BJ (cell line): ENCODE measurements at regions not wholly inside any gene's neighbourhood (a gene's known extent, or its start where the extent isn't known, plus 50 kb on each side); places are given as distances from the start of the nearest gene placed in this dataset.

Experiments
- CTCF ChIA-PET: fragments of 350-600 bp; formaldehyde crosslinking; extraction: SDS; loops from one replicate; lab custom pipeline; 2021; ENCODE audit warnings: antibody characterized with exemption, inconsistent platforms; lab: Yijun Ruan, JAX
- POLR2A ChIA-PET: fragments of 300-600 bp; sonication (Branson Sonifier 250); formaldehyde crosslinking; extraction: SDS; loops from one replicate; lab custom pipeline; 2021; ENCODE audit warnings: antibody characterized with exemption; lab: Charles Lee
- DNase-seq: peaks from one replicate; pipeline ENCODE4 v3.0.0-alpha.2; 2011; ENCODE audit warnings: low read depth
- H3K27me3 ChIP-seq: 2 replicates; pipeline ENCODE4 v1.6.0; 2011; ENCODE audit warnings: low read length; ENCODE audit not compliant: control insufficient read depth, insufficient read depth
- H3K36me3 ChIP-seq: 2 replicates; pipeline ENCODE4 v1.5.1; 2011; ENCODE audit warnings: low read length; ENCODE audit not compliant: control insufficient read depth, insufficient read depth
- H3K4me3 ChIP-seq: 2 replicates; pipeline ENCODE4 v1.5.1; 2011; ENCODE audit warnings: low read depth, mild to moderate bottlenecking, control low read depth, low read length
- TF ChIP-seq, protein P1 (sequence below): IDR thresholded peaks from 2 replicates; pipeline ENCODE4 v1.5.1; 2011; ENCODE audit warnings: low read depth, mild to moderate bottlenecking, control low read depth, inconsistent platforms, low read length, moderate library complexity; ENCODE audit not compliant: insufficient read depth

DNA sequence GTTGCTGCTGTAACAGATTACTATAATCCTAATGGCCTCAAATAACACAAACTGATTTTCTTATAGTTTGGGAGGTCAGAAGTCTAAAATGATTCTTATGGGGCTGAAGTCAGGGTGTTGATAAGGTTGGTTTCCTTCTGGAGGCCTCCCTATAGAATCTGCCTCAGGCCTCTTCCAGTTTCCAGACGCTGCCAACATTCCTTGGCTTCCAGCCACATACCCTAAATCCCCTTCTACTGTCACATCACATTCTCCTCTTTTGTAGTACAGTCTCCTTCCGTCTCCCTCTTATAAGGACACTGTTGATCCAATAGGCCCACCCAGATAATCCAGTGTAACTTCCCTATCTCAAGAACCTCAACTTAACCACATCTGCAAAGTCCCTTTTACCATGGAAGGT, 145.3 kb upstream of the NCAM2 start:
- Histone ChIP-seq H3K36me3 (no peaks in the 10 kb centered on the region), H3K27me3 (no peaks in the 10 kb centered on the region), H3K4me3 (no peak overlapping the region)
- ChIA-PET CTCF (no interaction called here), POLR2A (no interaction called here)
- TF ChIP-seq, protein P1, sequence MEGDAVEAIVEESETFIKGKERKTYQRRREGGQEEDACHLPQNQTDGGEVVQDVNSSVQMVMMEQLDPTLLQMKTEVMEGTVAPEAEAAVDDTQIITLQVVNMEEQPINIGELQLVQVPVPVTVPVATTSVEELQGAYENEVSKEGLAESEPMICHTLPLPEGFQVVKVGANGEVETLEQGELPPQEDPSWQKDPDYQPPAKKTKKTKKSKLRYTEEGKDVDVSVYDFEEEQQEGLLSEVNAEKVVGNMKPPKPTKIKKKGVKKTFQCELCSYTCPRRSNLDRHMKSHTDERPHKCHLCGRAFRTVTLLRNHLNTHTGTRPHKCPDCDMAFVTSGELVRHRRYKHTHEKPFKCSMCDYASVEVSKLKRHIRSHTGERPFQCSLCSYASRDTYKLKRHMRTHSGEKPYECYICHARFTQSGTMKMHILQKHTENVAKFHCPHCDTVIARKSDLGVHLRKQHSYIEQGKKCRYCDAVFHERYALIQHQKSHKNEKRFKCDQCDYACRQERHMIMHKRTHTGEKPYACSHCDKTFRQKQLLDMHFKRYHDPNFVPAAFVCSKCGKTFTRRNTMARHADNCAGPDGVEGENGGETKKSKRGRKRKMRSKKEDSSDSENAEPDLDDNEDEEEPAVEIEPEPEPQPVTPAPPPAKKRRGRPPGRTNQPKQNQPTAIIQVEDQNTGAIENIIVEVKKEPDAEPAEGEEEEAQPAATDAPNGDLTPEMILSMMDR = no peak
- no peak for DNase-seq

DNA sequence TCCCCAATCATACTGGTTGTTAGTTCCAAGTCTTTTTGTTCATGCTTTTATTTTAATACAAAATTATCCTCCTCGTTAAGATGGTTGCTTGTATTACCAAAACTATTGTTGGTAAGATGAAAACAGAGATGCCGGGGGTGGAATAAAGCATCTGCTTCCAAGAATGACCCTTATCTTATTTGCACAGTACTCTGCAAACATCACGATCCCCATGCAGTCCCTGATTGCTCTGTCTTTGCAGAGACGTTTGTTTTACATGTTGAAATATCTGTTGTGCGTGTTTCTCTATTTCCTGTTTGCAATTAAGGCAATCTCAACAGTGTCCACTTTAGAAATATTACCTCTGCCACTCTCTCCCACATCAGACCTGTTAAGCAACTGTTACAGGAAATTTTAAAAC, 141.3 kb upstream of the NCAM2 start:
- ChIA-PET POLR2A (no interaction called here), CTCF (no interaction called here)

DNA sequence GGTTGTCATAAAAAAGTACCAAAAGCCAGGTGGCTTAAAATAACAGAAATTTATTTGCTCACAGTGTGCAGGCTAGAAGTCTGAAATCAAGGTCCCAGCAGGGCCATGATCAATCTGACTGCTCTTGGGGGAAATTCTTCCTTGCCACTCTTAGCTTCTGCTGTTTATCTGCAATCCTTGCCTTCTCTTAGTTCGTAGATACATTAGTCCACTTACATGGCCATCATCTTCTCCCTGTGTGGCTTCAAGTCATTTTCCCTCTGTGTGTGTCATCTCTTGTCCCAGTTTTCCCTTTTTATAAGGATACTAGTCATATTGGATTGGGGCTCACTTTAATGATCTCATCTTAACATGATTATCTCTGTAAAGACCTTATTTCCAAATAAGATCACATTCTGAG, 124.0 kb upstream of the NCAM2 start:
- DNase-seq = no peak
- Histone ChIP-seq H3K36me3 (no peaks in the 10 kb centered on the region), H3K27me3 (no peaks in the 10 kb centered on the region), H3K4me3 (no peak overlapping the region)
- TF ChIP-seq, protein P1 = no peak
- POLR2A ChIA-PET = no interaction called here
- CTCF ChIA-PET = no interaction called here

More for the DNA sequence above, 141.3 kb upstream of the NCAM2 start:
- TF ChIP-seq, protein P1 = no peak
- DNase-seq = no peak
- Histone ChIP-seq H3K4me3 (no peak overlapping the region), H3K27me3 (no peaks in the 10 kb centered on the region), H3K36me3 (no peaks in the 10 kb centered on the region)

DNA sequence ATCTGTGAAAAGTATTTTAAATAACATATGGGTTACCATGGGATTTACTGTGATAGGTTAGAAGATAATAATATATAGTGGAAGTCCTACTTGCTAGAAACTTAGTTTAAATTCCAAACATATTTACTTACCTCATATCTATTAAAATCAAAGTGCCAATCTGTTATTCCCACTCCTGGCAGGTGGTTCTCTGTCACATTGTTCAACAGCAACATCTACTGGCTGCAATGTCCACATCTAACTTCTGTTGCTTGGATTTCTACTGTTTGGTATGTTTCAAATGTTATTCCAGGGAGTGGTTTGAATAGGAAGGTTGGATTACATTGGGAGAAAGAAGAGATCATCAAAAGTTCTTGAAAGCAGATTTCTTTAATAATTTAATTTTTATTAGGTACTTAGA, 122.5 kb upstream of the NCAM2 start:
- POLR2A ChIA-PET = no interaction called here
- CTCF ChIA-PET = no interaction called here
- H3K4me3 ChIP-seq = no peak overlapping the region
- DNase-seq = no peak
- TF ChIP-seq, protein P1 = no peak
- H3K27me3 ChIP-seq = no peaks in the 10 kb centered on the region
- no peaks in the 10 kb centered on the region for H3K36me3 ChIP-seq

DNA sequence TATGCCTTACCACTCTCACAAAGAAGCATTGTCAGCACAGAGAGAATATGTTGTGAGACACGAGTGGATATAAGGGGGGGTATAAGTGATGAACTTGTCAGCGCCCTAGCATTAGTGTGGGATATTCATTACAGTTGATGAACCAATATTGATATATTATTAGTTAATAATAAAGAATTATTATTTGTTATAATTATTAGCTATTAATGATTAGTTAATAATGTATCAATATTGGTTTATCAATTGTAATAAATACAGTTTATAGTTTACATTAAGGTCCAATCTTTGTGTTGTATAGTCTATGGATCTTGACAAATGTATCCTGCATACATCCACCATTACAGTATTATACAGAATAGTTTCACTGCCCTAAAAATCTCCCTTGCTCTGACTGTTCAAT, 120.2 kb upstream of the NCAM2 start:
- ChIA-PET POLR2A (no interaction called here), CTCF (no interaction called here)
- DNase-seq = no peak
- Histone ChIP-seq H3K36me3 (no peaks in the 10 kb centered on the region), H3K27me3 (no peaks in the 10 kb centered on the region), H3K4me3 (no peak overlapping the region)
- TF ChIP-seq, protein P1 = no peak
